K562 (cell line): ENCODE measurements at regions not wholly inside any gene's neighbourhood (a gene's known extent, or its start where the extent isn't known, plus 50 kb on each side); places are given as distances from the start of the nearest gene placed in this dataset.

ENCODE experiments used
- DNMT1 ChIP-seq: fragments of 450-650 bp; IDR thresholded peaks from 2 replicates; pipeline ENCODE4 v1.6.1; 2016; ENCODE audit warnings: antibody characterized with exemption, mild to moderate bottlenecking
- RBM15 ChIP-seq: fragments of 200-400 bp; formaldehyde crosslinking; IDR thresholded peaks from 2 replicates; pipeline ENCODE4 v1.6.1; 2018; ENCODE audit warnings: mild to moderate bottlenecking, low read length, moderate library complexity; ENCODE audit not compliant: insufficient read depth
- RHOXF2B ChIP-seq: fragments of 250-450 bp; sonication (Bioruptor Pico); conservative IDR thresholded peaks from 2 replicates; pipeline ENCODE4 v1.5.1; 2021
- ZNF263 ChIP-seq: sonication (generic); formaldehyde crosslinking; IDR thresholded peaks from 2 replicates; pipeline ENCODE4 v1.8.0; 2022; ENCODE audit warnings: mild to moderate bottlenecking, missing genetic modification reagents, borderline replicate concordance
- ZNF699 ChIP-seq: fragments of 250-450 bp; sonication (Bioruptor Pico); IDR thresholded peaks from 2 replicates; pipeline ENCODE4 v1.8.0; 2021; ENCODE audit warnings: mild to moderate bottlenecking, moderate library complexity; ENCODE audit not compliant: insufficient replicate concordance
- TF ChIP-seq, protein P1 (sequence below): fragments of 200-600 bp; sonication (generic); IDR thresholded peaks from one replicate; pipeline ENCODE4 v1.6.1; 2012; ENCODE audit warnings: mild to moderate bottlenecking, low read depth, low read length, inconsistent platforms
- TF ChIP-seq, protein P2 (sequence below): fragments of 250-450 bp; sonication (Bioruptor Pico); IDR thresholded peaks from 2 replicates; pipeline ENCODE4 v1.8.0; 2022; ENCODE audit warnings: inconsistent platforms, mild to moderate bottlenecking, moderate library complexity, borderline replicate concordance
- TF ChIP-seq, protein P3 (sequence below), 2 experiments: fragments of 450-650 bp in 1 of 2; IDR thresholded peaks; 2 replicates each; pipeline ENCODE4 v1.6.1; 2011 to 2017; ENCODE audit warnings: low read depth in 2 of 2, antibody characterized with exemption in 1 of 2, borderline replicate concordance in 1 of 2, low read length in 1 of 2, mild to moderate bottlenecking in 1 of 2, mixed read lengths in 1 of 2; ENCODE audit not compliant: control insufficient read depth in 1 of 2

DNA sequence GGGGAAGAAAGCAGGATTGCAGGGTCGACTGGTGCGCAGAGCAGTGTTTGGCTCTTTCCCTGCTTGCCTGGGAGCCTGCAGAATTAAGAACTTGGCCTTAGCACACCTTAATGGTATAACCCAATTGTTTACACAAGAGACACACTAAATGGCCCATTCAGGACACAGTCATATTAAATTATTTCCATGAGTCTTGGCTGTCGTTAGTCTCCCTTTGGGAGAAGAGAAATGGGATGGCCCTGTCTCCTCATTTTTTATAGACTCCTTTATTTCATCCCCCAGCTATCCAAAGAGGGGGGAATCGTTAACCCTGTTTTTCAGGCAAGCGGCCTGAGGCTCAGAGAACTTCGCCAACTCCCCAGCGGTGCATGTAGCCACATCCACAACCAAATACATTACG is 282.5 kb downstream of the SUCLA2 start (continued):
- TF ChIP-seq, protein P1, sequence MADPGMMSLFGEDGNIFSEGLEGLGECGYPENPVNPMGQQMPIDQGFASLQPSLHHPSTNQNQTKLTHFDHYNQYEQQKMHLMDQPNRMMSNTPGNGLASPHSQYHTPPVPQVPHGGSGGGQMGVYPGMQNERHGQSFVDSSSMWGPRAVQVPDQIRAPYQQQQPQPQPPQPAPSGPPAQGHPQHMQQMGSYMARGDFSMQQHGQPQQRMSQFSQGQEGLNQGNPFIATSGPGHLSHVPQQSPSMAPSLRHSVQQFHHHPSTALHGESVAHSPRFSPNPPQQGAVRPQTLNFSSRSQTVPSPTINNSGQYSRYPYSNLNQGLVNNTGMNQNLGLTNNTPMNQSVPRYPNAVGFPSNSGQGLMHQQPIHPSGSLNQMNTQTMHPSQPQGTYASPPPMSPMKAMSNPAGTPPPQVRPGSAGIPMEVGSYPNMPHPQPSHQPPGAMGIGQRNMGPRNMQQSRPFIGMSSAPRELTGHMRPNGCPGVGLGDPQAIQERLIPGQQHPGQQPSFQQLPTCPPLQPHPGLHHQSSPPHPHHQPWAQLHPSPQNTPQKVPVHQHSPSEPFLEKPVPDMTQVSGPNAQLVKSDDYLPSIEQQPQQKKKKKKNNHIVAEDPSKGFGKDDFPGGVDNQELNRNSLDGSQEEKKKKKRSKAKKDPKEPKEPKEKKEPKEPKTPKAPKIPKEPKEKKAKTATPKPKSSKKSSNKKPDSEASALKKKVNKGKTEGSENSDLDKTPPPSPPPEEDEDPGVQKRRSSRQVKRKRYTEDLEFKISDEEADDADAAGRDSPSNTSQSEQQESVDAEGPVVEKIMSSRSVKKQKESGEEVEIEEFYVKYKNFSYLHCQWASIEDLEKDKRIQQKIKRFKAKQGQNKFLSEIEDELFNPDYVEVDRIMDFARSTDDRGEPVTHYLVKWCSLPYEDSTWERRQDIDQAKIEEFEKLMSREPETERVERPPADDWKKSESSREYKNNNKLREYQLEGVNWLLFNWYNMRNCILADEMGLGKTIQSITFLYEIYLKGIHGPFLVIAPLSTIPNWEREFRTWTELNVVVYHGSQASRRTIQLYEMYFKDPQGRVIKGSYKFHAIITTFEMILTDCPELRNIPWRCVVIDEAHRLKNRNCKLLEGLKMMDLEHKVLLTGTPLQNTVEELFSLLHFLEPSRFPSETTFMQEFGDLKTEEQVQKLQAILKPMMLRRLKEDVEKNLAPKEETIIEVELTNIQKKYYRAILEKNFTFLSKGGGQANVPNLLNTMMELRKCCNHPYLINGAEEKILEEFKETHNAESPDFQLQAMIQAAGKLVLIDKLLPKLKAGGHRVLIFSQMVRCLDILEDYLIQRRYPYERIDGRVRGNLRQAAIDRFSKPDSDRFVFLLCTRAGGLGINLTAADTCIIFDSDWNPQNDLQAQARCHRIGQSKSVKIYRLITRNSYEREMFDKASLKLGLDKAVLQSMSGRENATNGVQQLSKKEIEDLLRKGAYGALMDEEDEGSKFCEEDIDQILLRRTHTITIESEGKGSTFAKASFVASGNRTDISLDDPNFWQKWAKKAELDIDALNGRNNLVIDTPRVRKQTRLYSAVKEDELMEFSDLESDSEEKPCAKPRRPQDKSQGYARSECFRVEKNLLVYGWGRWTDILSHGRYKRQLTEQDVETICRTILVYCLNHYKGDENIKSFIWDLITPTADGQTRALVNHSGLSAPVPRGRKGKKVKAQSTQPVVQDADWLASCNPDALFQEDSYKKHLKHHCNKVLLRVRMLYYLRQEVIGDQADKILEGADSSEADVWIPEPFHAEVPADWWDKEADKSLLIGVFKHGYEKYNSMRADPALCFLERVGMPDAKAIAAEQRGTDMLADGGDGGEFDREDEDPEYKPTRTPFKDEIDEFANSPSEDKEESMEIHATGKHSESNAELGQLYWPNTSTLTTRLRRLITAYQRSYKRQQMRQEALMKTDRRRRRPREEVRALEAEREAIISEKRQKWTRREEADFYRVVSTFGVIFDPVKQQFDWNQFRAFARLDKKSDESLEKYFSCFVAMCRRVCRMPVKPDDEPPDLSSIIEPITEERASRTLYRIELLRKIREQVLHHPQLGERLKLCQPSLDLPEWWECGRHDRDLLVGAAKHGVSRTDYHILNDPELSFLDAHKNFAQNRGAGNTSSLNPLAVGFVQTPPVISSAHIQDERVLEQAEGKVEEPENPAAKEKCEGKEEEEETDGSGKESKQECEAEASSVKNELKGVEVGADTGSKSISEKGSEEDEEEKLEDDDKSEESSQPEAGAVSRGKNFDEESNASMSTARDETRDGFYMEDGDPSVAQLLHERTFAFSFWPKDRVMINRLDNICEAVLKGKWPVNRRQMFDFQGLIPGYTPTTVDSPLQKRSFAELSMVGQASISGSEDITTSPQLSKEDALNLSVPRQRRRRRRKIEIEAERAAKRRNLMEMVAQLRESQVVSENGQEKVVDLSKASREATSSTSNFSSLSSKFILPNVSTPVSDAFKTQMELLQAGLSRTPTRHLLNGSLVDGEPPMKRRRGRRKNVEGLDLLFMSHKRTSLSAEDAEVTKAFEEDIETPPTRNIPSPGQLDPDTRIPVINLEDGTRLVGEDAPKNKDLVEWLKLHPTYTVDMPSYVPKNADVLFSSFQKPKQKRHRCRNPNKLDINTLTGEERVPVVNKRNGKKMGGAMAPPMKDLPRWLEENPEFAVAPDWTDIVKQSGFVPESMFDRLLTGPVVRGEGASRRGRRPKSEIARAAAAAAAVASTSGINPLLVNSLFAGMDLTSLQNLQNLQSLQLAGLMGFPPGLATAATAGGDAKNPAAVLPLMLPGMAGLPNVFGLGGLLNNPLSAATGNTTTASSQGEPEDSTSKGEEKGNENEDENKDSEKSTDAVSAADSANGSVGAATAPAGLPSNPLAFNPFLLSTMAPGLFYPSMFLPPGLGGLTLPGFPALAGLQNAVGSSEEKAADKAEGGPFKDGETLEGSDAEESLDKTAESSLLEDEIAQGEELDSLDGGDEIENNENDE: no peak
- TF ChIP-seq, protein P2, sequence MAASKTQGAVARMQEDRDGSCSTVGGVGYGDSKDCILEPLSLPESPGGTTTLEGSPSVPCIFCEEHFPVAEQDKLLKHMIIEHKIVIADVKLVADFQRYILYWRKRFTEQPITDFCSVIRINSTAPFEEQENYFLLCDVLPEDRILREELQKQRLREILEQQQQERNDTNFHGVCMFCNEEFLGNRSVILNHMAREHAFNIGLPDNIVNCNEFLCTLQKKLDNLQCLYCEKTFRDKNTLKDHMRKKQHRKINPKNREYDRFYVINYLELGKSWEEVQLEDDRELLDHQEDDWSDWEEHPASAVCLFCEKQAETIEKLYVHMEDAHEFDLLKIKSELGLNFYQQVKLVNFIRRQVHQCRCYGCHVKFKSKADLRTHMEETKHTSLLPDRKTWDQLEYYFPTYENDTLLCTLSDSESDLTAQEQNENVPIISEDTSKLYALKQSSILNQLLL (CRISPR knock-in tag): no peak
- TF ChIP-seq, protein P3, sequence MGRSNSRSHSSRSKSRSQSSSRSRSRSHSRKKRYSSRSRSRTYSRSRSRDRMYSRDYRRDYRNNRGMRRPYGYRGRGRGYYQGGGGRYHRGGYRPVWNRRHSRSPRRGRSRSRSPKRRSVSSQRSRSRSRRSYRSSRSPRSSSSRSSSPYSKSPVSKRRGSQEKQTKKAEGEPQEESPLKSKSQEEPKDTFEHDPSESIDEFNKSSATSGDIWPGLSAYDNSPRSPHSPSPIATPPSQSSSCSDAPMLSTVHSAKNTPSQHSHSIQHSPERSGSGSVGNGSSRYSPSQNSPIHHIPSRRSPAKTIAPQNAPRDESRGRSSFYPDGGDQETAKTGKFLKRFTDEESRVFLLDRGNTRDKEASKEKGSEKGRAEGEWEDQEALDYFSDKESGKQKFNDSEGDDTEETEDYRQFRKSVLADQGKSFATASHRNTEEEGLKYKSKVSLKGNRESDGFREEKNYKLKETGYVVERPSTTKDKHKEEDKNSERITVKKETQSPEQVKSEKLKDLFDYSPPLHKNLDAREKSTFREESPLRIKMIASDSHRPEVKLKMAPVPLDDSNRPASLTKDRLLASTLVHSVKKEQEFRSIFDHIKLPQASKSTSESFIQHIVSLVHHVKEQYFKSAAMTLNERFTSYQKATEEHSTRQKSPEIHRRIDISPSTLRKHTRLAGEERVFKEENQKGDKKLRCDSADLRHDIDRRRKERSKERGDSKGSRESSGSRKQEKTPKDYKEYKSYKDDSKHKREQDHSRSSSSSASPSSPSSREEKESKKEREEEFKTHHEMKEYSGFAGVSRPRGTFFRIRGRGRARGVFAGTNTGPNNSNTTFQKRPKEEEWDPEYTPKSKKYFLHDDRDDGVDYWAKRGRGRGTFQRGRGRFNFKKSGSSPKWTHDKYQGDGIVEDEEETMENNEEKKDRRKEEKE (IDR thresholded peaks at IDR 0.05; ENCODE audit: borderline replicate concordance in 1 of 2, control insufficient read depth in 1 of 2, low read depth in 2 of 2, low read length in 1 of 2): no peak
- no peak for TF ChIP-seq ZNF699 (CRISPR knock-in tag)
- no peak for TF ChIP-seq RHOXF2B
- TF ChIP-seq ZNF263: no peak
- TF ChIP-seq DNMT1: no peak
- TF ChIP-seq RBM15: no peak
